Endothelial cell of umbilical vein (primary cell): ENCODE measurements at regions not wholly inside any gene's neighbourhood (a gene's known extent, or its start where the extent isn't known, plus 50 kb on each side); places are given as distances from the start of the nearest gene placed in this dataset.

ENCODE experiments used
- CTCF ChIP-seq, 2 donors: IDR thresholded peaks; 1 replicate in 1 of 2; 2 replicates in 1 of 2; pipeline ENCODE4 v1.5.1; 2011; ENCODE audit warnings: low read length in 2 of 2, mild to moderate bottlenecking in 2 of 2, moderate library complexity in 2 of 2, control low read depth in 1 of 2, inconsistent platforms in 1 of 2, low read depth in 1 of 2; ENCODE audit not compliant: insufficient read depth in 1 of 2; ENCODE audit errors: extremely low read depth in 1 of 2
- POLR2AphosphoS5 ChIP-seq: IDR thresholded peaks from 2 replicates; pipeline ENCODE4 v1.6.1; 2012; ENCODE audit warnings: low read depth, mild to moderate bottlenecking, control low read depth, low read length, moderate library complexity; ENCODE audit not compliant: insufficient read depth

- TF ChIP-seq CTCF (IDR thresholded peaks at IDR 0.05; ENCODE audit: extremely low read depth in 1 of 2, insufficient read depth in 1 of 2, low read depth in 1 of 2, low read length in 2 of 2) (no peak), POLR2AphosphoS5 (no peak)
Observed at GRCh38 chr6:26241033-26241895, 123.7 kb upstream of the BTN3A2 start.
